SK-N-DZ (cell line): ENCODE measurements at regions not wholly inside any gene's neighbourhood (a gene's known extent, or its start where the extent isn't known, plus 50 kb on each side); places are given as distances from the start of the nearest gene placed in this dataset.
A peak's percentile ranks its signal among the peaks of the same experiment; 100 is the strongest.

Experiments
- DNase-seq: peaks from one replicate; pipeline ENCODE4 v3.0.0-alpha.2; 2015; ENCODE audit warnings: low spot score

DNA sequence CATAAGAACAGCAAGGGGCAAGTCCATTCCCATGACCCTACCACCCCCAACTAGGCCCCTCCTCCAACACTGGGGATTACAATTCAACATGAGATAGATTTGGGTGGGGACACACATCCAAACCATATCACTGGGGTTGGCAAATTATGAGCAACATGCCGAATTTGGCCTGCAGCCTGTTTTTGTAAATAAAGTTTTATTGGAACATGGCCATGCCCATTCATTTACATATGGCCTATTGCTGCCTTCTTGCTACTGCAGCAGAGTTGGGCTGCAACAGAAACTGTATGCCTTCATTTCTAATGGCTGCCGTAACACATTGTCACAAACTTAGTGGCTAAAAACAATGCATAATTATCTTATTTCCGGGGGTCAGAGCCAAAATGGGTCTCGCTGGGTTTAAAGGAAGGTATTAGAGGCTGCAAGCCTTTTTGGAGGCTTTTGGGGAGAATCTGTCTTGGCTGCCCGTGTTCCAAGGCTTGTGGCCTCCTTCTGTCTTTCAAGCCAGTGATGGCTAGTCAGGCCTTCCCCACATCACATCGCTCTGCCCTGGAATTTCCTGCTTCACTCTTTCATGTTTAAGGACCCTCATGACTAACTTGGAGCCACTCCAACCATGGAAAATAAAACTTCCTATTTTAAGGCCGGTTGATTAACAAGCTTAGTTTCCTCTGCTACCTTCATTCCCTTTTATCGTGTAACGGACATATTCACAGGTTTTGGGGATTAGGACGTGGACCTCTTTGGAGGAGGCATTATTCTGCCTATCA lies 428.5 kb upstream of the PROK2 start:
- no peak for DNase-seq

DNA sequence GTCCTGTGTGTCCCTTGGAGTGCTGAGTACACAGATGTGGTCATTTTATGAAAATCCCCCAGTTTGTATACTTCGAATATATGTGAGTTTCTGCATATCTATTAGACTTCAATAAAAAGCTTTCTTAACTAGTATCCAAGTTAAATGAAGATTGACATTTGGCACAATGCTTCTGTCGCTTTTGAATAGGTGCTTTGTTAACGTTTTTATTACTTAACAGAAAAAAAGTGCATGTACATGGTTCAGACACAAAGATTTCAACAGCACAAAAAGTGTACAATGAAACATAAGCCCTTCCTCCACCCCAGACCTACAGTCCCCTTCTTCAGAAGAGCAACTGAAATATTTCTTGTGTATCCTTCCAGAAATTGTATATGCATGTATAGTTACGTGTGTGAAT lies 427.4 kb upstream of the PROK2 start:
- no peak for DNase-seq

GRCh38 chr3:72210261-72210660 lies 425.3 kb upstream of the PROK2 start:
- DNase-seq, result no peak

DNA sequence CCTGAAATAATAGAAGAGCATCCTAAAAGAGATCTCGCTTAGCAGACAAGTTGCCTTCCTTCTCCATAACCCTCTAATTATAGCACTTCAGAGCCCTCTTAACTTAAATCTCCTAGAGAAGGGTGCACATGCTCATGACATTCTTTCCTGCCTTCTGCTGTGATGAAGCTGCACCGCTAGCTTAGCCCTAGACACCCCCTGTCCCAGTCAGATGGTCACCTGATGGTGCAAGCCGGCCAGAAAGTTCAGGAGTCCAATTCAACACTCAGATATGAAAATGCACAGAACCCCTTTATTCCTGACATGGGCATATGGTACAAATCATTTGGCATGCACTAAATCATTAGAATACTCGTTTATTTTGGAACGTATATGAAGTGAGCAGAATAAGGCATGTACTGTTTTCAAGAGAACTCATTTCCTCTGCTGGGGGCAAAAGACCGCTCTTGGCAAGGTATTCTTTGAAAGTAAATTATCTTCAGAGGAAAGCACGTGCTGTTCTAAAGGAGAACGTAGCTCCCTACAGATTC lies 420.4 kb upstream of the PROK2 start:
- no peak for DNase-seq

GRCh38 chr3:72204452-72204851 lies 419.5 kb upstream of the PROK2 start:
- DNase-seq, result peak; percentile 8

GRCh38 chr3:72203613-72204349 lies 418.8 kb upstream of the PROK2 start:
- no peak for DNase-seq

DNA sequence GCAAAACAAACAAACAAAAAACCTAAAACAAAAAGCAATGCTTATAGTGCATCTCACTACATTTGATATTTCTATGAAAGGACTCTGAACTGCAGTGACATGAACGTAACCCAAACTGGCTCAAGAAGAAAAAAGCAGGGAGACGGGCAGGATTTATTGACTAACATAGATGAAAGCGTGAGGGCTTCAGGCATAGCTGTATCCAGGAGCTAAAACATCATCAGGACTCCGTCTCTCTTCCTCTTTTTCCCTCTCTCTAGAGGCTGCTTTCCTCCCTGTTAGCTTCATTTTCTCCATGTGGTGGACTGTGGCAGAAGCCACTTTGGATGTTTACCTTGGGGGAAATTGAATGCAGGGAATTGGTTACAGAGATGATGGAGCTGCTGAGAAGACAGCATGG lies 418.2 kb upstream of the PROK2 start:
- no peak for DNase-seq

DNA sequence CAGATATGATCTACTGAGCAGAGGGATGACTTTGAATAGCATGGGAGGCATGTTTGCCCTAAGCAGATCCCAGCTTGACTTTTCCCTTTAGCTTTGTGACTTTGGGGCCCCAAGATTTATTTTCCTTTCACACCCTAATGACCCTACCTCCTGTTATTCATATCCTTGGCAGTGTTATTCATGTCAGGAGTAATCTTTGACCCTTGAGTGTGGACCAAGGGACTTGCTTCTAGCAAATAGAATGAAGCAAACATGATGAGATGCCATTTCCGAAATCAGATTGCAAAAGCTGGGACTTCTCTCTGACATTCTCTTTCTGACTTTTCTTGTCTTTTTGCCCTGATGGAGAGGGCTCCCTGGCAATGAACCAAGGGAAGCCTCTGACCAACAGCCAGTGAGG lies 415.4 kb upstream of the PROK2 start:
- DNase-seq, result no peak

DNA sequence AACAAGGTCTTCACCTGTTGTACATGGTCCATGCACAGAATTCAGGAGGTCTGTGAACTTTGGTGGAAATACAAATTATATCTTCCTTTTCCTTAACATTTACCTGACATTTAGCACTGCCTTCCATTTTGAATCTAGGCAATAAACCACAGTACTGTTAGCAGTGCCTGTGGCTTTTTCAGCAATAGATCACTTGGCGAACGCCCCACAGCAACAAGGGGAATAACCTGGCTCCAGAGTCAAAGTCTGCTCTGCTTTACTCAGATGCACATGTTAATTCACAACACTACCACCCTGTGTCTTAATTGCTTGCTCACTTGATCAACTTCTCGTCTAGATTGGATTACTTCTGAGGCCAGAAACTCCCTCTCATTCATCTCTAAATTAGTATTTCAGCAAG lies 414.6 kb upstream of the PROK2 start:
- no peak for DNase-seq

DNA sequence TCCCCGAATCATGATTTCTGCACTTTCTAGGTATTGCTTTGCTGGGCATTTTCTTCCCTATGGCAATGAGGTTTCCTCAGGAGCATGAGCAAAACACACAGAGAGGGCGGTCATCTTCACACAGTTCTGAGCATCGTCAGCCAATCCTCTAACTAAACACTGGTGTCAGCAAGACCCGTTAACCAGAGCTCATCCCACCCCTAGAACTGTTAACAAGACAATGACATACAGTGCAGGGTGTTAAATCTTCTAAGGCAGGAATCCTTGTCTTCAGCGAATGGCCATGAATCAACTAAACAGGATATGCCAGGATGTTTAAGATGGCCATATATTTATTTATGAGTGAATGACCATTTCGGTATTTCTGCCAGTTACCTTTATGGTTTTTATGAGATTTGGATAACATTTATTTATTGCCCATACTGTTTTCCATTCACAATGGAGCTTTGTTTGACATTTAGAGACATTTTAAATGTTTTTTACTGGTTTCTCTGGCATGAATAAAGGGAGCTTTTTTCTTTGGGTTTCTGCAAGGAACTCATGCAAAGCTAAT lies 411.5 kb upstream of the PROK2 start:
- no peak for DNase-seq

DNA sequence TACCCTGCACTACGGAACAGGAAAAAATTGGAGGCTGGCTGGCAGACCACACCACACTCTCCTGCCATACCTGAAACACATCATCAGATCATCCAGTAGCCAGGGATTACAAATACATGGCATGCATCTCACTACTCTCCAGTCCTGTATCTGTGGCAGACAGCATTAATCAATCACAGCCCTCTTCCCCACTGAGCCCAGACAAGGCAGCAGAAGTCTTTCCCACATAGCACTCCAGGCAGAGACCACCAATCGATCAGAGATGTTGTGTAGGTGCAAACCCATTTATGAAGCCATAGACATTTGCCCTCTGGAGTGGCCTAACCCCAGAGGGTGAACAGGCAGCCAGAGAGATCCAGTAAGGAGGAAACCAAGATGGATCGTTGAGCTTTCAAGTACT lies 410.9 kb upstream of the PROK2 start:
- no peak for DNase-seq

DNA sequence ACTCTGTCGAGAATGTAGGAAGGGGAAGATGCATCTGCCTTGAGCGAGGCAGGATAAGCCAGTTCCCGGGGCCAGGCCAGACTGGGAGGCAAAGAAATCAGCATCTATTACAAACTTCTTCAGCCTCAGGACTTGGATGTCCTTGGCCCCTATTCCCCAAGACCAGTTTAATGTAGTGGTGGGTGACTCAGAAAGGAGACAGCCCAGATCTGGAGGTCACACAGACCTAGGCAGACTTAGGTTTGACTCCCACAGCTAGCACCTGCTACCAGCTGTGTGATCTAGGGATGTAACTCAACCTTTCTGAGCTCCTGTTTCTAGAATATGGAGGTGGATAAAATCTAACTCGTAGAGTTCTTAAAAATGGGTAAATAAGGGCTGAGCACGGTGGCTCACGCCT lies 409.5 kb upstream of the PROK2 start:
- no peak for DNase-seq

DNA sequence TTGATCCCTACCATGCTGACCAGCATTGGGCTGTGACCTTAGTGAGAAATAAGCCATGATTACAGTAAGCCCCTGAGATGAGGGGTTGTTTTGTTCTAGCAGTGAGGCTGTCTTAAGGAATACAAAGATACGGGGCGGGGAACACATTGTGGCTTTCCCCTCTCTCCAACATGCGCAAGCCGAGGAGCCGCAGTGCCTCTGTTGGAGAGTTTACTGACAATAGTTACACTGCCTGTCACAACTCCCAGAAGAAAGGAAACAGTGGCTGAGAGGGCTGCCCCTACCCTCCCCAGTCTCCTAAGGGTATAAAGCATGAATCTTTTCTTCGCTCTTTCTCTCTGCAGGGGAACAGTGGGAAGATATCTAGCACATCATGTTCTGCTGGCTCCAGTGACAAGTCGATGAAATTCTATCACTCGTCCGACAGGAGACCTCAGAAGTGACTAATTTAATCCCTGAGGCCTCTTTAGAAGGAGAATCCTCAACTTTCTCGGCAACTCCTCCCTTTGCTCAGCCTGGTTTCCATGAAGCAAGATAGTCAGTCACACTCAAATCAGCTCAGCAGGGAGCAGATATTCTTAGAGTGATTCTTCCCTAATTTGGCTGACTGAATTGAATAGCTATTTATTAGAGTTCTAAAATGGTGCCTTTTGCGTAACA lies 409.0 kb upstream of the PROK2 start:
- DNase-seq, result no peak

DNA sequence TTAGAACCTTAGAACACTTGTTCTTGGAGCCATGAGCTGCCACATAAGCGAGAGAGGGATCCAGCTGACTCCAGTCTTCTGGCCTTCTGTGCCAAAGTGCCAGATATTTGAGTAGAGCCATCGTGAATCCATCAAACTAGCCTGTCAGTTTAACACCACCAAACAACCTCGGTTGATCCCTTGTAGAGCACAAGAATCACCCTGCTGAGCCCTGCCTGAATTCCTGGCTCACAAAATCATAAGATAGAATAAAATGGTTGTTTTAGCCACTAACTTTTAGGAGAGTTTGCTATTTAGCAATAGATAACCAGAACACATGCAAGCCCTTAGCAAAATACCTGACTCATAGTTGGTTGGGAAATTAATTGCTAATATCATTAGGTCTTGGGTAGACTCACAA lies 407.6 kb upstream of the PROK2 start:
- no peak for DNase-seq

DNA sequence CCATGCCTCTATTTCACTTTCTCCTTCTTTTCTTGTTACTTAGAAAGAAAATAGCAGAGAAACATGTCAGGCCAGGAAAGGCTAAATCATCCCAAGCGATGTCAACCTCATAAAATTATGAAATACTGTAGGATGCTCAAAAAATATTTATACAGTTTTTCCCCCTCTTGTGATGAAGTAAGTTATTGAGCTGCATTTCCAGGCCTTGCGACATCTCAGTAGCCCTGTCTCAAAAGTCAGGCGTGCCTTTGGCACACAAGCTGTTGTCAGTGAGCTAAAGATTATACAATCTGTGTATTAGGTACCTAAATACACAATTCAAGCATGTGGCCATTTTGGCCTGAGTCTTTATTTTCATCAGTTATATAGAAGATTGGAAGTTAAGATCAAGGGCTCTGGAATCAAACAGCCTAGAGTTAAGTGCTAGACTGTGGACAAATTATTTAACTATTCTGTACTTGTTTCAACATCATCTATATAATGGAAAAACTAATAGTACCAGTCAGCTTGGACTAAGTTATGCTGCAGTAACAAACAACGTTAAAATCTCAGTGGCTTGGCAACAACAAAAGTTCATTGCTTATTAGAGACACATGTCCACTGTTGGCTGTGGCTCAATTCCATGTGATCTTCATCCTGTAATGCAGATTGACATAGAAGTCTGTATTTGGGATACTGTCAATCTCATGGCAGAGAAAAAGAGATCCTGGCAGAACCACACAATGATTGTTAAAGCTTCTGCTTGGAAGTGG lies 406.4 kb upstream of the PROK2 start:
- no peak for DNase-seq

DNA sequence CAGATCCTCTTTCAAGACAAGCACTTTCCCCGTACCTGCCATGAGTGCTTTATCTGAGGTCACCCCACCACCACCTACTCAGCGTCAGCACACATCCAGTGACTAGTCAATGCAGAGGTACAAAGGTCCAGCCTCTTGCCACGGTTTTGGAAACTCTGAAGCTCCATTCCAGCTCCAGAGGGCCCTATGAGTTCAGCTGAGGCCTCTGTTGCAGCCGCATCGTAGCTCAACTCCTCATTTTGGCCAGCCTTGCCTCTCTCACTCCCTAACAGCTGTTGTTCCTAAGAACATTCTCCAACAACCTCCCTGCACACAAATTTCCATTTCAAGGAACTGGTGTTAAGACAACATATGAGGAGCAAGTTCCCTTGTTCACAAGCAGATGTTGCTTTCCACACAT lies 405.1 kb upstream of the PROK2 start:
- DNase-seq, result no peak

DNA sequence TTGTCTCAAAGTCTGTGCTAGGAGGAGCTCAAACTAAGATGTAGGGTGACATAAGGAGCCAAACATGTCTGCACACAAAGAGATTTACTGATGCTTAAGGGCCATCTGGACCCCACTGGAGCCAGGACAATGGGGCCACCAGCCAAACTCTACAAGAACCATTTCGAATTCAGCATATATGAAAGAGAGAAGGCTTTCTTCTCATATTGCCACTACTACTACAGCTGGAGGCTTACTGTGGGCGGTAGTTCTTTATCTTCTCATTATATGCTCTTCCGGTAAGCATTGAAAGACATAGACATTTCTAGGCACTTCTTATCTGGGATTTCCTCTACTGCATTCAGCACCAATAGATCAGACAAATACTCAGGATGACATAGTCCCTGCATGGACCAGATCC lies 404.4 kb upstream of the PROK2 start:
- no peak for DNase-seq

GRCh38 chr3:72188536-72188935 lies 403.6 kb upstream of the PROK2 start:
- DNase-seq, result no peak

- DNase-seq, result no peak
Observed at GRCh38 chr3:72187131-72187530, 402.2 kb upstream of the PROK2 start.

DNA sequence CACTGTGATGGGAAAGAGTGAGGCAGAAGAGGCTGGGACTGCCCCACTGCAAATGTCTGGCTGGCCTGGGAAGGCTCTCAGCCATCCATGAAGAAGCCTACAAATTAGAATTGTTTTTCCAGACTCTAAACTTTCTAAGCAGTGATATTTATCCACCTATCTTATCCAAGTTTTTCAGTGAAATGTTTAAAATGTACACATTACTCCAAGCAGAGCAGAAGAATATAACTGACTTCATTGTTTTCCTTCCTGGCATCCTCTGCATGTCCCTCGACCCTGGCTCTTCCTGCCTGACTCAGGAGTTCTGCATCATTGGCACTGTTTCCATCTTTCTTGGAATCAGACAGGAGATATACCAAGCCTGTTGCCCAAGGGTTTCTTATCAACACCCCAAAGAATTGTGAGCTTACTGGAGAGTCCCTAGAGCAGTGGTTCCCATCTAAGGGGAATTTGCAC lies 401.5 kb upstream of the PROK2 start:
- DNase-seq, result no peak
